H1 (cell line): ENCODE measurements at regions not wholly inside any gene's neighbourhood (a gene's known extent, or its start where the extent isn't known, plus 50 kb on each side); places are given as distances from the start of the nearest gene placed in this dataset.

Experiments used
- CTCF ChIA-PET: fragments of 300-600 bp; sonication (Branson Sonifier 250); formaldehyde crosslinking; loops from one replicate; lab custom pipeline; 2021; ENCODE audit not compliant: partially characterized antibody; lab: Charles Lee
- POLR2A ChIA-PET: fragments of 300-600 bp; sonication (Branson Sonifier 250); formaldehyde crosslinking; loops from one replicate; lab custom pipeline; 2021; ENCODE audit warnings: inconsistent platforms; ENCODE audit not compliant: partially characterized antibody; lab: Charles Lee
- DNase-seq, 2 experiments: peaks; one replicate each; pipeline versions ENCODE4 v3.0.0 to v3.0.0-alpha.2; 2010 to 2022; ENCODE audit warnings: low spot score in 2 of 2, low read depth in 1 of 2, mixed read lengths in 1 of 2
- FAIRE-seq: peaks from 2 replicates; lab custom pipeline; 2011; peaks lifted over from hg19 to GRCh38; lab: Jason Lieb, UNC
- H2AFZ ChIP-seq: 2 replicates; pipeline ENCODE4 v1.8.1; 2012; ENCODE audit warnings: low read length, inconsistent platforms
- H2AK5ac ChIP-seq: 2 replicates; pipeline ENCODE4 v1.6.1; 2013; ENCODE audit warnings: low read depth, low read length
- H2BK120ac ChIP-seq: replicated peaks from 2 replicates; pipeline ENCODE3; 2013; ENCODE audit warnings: low read depth, low read length, inconsistent platforms
- H2BK12ac ChIP-seq: 2 replicates; pipeline ENCODE4 v1.6.1; 2013; ENCODE audit warnings: low read depth, low read length
- H2BK15ac ChIP-seq: 2 replicates; pipeline ENCODE4 v1.6.1; 2013; ENCODE audit warnings: low read length
- H2BK20ac ChIP-seq: 2 replicates; pipeline ENCODE4 v1.6.1; 2013; ENCODE audit warnings: low read length
- H2BK5ac ChIP-seq: 2 replicates; pipeline ENCODE4 v1.6.1; 2013; ENCODE audit warnings: low read depth, low read length
- H3K14ac ChIP-seq: 2 replicates; pipeline ENCODE4 v1.6.1; 2013; ENCODE audit warnings: inconsistent platforms; ENCODE audit not compliant: insufficient read length
- H3K18ac ChIP-seq: 2 replicates; pipeline ENCODE4 v1.6.1; 2013; ENCODE audit warnings: low read length; ENCODE audit errors: extremely low read depth
- H3K23ac ChIP-seq: 2 replicates; pipeline ENCODE4 v1.6.1; 2013; ENCODE audit warnings: inconsistent platforms; ENCODE audit not compliant: insufficient read length
- H3K23me2 ChIP-seq: 2 replicates; pipeline ENCODE4 v1.6.1; 2013; ENCODE audit warnings: low read depth, low read length
- H3K27ac ChIP-seq: 2 replicates; pipeline ENCODE4 v1.6.1; 2011; ENCODE audit warnings: low read depth, low read length, inconsistent platforms
- H3K27me3 ChIP-seq, 4 experiments: replicated peaks in 1 of 4; 1 replicate in 1 of 4; 2 replicates in 3 of 4; pipeline versions ENCODE4 v1.6.1 to v1.8.1; 2011 to 2013; ENCODE audit warnings: low read length in 3 of 4, mild to moderate bottlenecking in 3 of 4, inconsistent platforms in 2 of 4, mixed read lengths in 2 of 4, moderate library complexity in 1 of 4; ENCODE audit not compliant: control insufficient read depth in 3 of 4, insufficient read depth in 3 of 4; ENCODE audit errors: extremely low read depth in 1 of 4
- H3K36me3 ChIP-seq, 4 experiments: 2 replicates each; pipeline versions ENCODE4 v1.6.1 to v1.8.1; 2011 to 2013; ENCODE audit warnings: mild to moderate bottlenecking in 4 of 4, low read length in 3 of 4, moderate library complexity in 2 of 4, control low read depth in 1 of 4, inconsistent platforms in 1 of 4; ENCODE audit not compliant: insufficient read depth in 4 of 4, control insufficient read depth in 2 of 4
- H3K4ac ChIP-seq: replicated peaks from 2 replicates; pipeline ENCODE3; 2013; ENCODE audit warnings: low read length, low read depth, mixed read lengths, inconsistent platforms; ENCODE audit not compliant: insufficient read length
- H3K4me1 ChIP-seq, 4 experiments: replicated peaks in 1 of 4; 1 replicate in 1 of 4; 2 replicates in 3 of 4; pipeline versions ENCODE4 v1.6.1 to v1.8.1; 2011 to 2013; ENCODE audit warnings: low read length in 3 of 4, inconsistent platforms in 2 of 4, mixed read lengths in 1 of 4; ENCODE audit not compliant: insufficient read depth in 4 of 4, control insufficient read depth in 3 of 4
- H3K4me2 ChIP-seq, 2 experiments: 2 replicates each; pipeline versions ENCODE4 v1.6.1 to v1.8.1; 2011 to 2013; ENCODE audit warnings: low read depth in 2 of 2, low read length in 2 of 2, control low read depth in 1 of 2, inconsistent platforms in 1 of 2, mild to moderate bottlenecking in 1 of 2; ENCODE audit not compliant: insufficient read depth in 1 of 2
- H3K4me3 ChIP-seq, 4 experiments: fragments of 200-600, 300-600 bp in 1 of 4; sonication (generic), shearing (Covaris generic), sonication (Bioruptor Twin) in 1 of 4; 2 replicates each; pipeline versions ENCODE4 v1.5.1 to v1.8.1; 2011 to 2016; ENCODE audit warnings: low read length in 4 of 4, low read depth in 3 of 4, control low read depth in 2 of 4, inconsistent platforms in 2 of 4, mild to moderate bottlenecking in 2 of 4, mixed read lengths in 1 of 4, moderate library complexity in 1 of 4; ENCODE audit not compliant: insufficient read depth in 2 of 4; ENCODE audit errors: extremely low read depth in 1 of 4
- H3K56ac ChIP-seq: replicated peaks from 2 replicates; pipeline ENCODE3; 2013; ENCODE audit warnings: low read depth, mild to moderate bottlenecking, mixed read lengths, low read length, inconsistent platforms; ENCODE audit not compliant: insufficient read length
- H3K79me1 ChIP-seq: 2 replicates; pipeline ENCODE4 v1.6.1; 2013; ENCODE audit warnings: low read depth, low read length, control low read depth
- H3K79me2 ChIP-seq, 2 experiments: 2 replicates each; pipeline versions ENCODE4 v1.6.1 to v1.8.1; 2012 to 2013; ENCODE audit warnings: low read length in 2 of 2, mild to moderate bottlenecking in 2 of 2, inconsistent platforms in 1 of 2; ENCODE audit not compliant: insufficient read depth in 2 of 2, control insufficient read depth in 1 of 2
- H3K9ac ChIP-seq, 4 experiments: replicated peaks in 1 of 4; 1 replicate in 1 of 4; 2 replicates in 3 of 4; pipeline versions ENCODE4 v1.6.1 to v1.8.1; 2011 to 2013; ENCODE audit warnings: low read depth in 3 of 4, low read length in 3 of 4, control low read depth in 2 of 4, mild to moderate bottlenecking in 2 of 4, moderate library complexity in 2 of 4, inconsistent platforms in 1 of 4; ENCODE audit errors: extremely low read depth in 1 of 4
- H3K9me3 ChIP-seq, 2 experiments: 2 replicates each; pipeline versions ENCODE4 v1.6.1 to v1.8.1; 2012 to 2013; ENCODE audit warnings: mild to moderate bottlenecking in 2 of 2, moderate library complexity in 2 of 2, control low read depth in 1 of 2, inconsistent platforms in 1 of 2, low read depth in 1 of 2, low read length in 1 of 2, mixed read lengths in 1 of 2; ENCODE audit not compliant: insufficient read depth in 2 of 2
- H4K20me1 ChIP-seq, 2 experiments: replicated peaks in 1 of 2; 2 replicates each; pipeline versions ENCODE3 to v1.8.1; 2011 to 2013; ENCODE audit warnings: inconsistent platforms in 2 of 2, low read length in 2 of 2, mild to moderate bottlenecking in 1 of 2; ENCODE audit not compliant: insufficient read depth in 2 of 2, control insufficient read depth in 1 of 2
- H4K5ac ChIP-seq: 2 replicates; pipeline ENCODE4 v1.6.1; 2013; ENCODE audit warnings: low read length, low read depth, mixed read lengths, inconsistent platforms; ENCODE audit not compliant: insufficient read length
- H4K8ac ChIP-seq: 2 replicates; pipeline ENCODE4 v1.8.0; 2013; ENCODE audit warnings: mild to moderate bottlenecking, moderate library complexity, low read length, inconsistent platforms; ENCODE audit not compliant: insufficient read depth; ENCODE audit errors: extremely low read depth
- H4K91ac ChIP-seq: replicated peaks from 2 replicates; pipeline ENCODE3; 2013; ENCODE audit warnings: low read length, mixed read lengths, inconsistent platforms; ENCODE audit not compliant: insufficient read length
- BACH1 ChIP-seq: IDR thresholded peaks from 2 replicates; pipeline ENCODE4 v1.6.1; 2012; ENCODE audit warnings: low read length, improper control_type of control experiment
- BRCA1 ChIP-seq: IDR thresholded peaks from 2 replicates; pipeline ENCODE4 v1.6.1; 2012; ENCODE audit warnings: low read depth, low read length, improper control_type of control experiment
- CBX8 ChIP-seq: fragments of 300-800, 300-1000 bp; sonication (generic); IDR thresholded peaks from 2 replicates; pipeline ENCODE4 v1.7.1; 2016; ENCODE audit warnings: low read depth, low read length, borderline replicate concordance
- POLR2A ChIP-seq, 2 experiments: IDR thresholded peaks; 1 replicate in 1 of 2; 2 replicates in 1 of 2; pipeline ENCODE4 v1.6.1; 2011; ENCODE audit warnings: low read depth in 2 of 2, low read length in 2 of 2, mild to moderate bottlenecking in 2 of 2; ENCODE audit errors: control extremely low read depth in 1 of 2
- SIRT6 ChIP-seq: IDR thresholded peaks from one replicate; pipeline ENCODE4 v1.7.1; 2012; ENCODE audit warnings: low read length, inconsistent platforms
- SIX5 ChIP-seq: IDR thresholded peaks from 2 replicates; pipeline ENCODE4 v1.6.1; 2011; ENCODE audit warnings: mild to moderate bottlenecking, low read depth, low read length
- SRF ChIP-seq: IDR thresholded peaks from 2 replicates; pipeline ENCODE4 v1.6.1; 2011; ENCODE audit warnings: mild to moderate bottlenecking, low read depth, low read length, moderate library complexity
- WGBS, 2 experiments: shearing (Covaris generic) in 1 of 2; methylation state at CpG; one replicate each; pipeline versions ENCODE4 v1.1.6 to v1.1.7; 2013 to 2015; ENCODE audit warnings: low lambda C conversion rate in 2 of 2, mixed read lengths in 2 of 2, inconsistent platforms in 1 of 2, low coverage in 1 of 2, missing lambda C conversion rate in 1 of 2; ENCODE audit not compliant: insufficient replicate concordance in 2 of 2, insufficient coverage in 1 of 2, insufficient read length in 1 of 2; ENCODE audit errors: extremely low coverage in 1 of 2, missing lambda C conversion rate in 1 of 2; 5-methylcytosine and 5-hydroxymethylcytosine counted together
- TF ChIP-seq, protein P1 (sequence below): IDR thresholded peaks from 2 replicates; pipeline ENCODE4 v1.6.1; 2012; ENCODE audit warnings: inconsistent platforms

DNA sequence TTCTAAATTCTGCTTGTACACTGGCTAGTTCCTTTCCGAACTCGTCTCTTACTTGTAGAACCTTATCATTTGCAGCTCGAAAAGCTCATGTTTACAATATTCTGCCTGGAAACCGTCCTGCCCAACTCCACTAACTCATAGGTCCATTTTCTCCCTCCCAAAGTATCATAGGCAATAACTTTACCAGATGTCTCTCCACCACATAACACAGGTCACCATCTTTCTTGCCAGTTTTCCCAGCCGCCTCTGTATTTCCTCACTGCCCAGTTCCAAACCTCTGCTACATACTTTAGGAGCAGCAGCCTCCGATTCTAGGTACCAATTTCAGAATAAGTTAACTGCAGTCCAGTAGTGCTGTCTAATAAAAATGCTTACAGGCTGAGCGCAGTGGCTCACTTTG, 259.5 kb downstream of the GLI2 start:
- H4K5ac ChIP-seq: no peak overlapping the region
- no peak overlapping the region for H3K4me3 ChIP-seq
- peaks cover 2 to 17% (median 10%) of the 10 kb centered on the region in 4 experiments; a peak in 6 of 8 replicates for H3K36me3 ChIP-seq
- WGBS, 2 experiments: 86% methylated on average over 7 of the region's 7 CpGs; no CpG with 5 or more reads in 1 of the 2 experiments
- no peaks in the 10 kb centered on the region for H3K23me2 ChIP-seq
- H3K14ac ChIP-seq: no peak overlapping the region
- no peaks in the 10 kb centered on the region for H3K27me3 ChIP-seq
- no peak overlapping the region for H3K18ac ChIP-seq
- no peaks in the 10 kb centered on the region for H3K79me2 ChIP-seq
- no peak overlapping the region for H2BK20ac ChIP-seq
- no peak overlapping the region for H2AK5ac ChIP-seq
- H2BK12ac ChIP-seq: no peak overlapping the region
- H2BK5ac ChIP-seq: no peak overlapping the region
- H3K4ac ChIP-seq: no peak overlapping the region
- no peak overlapping the region for H3K4me2 ChIP-seq
- no peak overlapping the region for H3K9ac ChIP-seq
- CTCF ChIA-PET: interaction anchor here (0.9 to 2.0 kb wide), 7 partner anchors 11 to 299 kb away, joined by 3 to 9 read pairs (median 5); no protein-coding TSS in a partner anchor
- H4K20me1 ChIP-seq: peaks cover 0 to 3% of the 10 kb centered on the region in 2 experiments
- no peak overlapping the region for H3K56ac ChIP-seq
- POLR2A ChIA-PET: interaction anchor here (1.5 to 3.5 kb wide), 2 partner anchors 11 to 80 kb away, joined by 4 to 12 read pairs; no protein-coding TSS in a partner anchor
- no peaks in the 10 kb centered on the region; a peak in 1 of 7 replicates for H3K4me1 ChIP-seq
- no peak overlapping the region for H4K8ac ChIP-seq
- TF ChIP-seq SIRT6 (no peak), SIX5 (no peak), BRCA1 (no peak), CBX8 (no peak), SRF (no peak), BACH1 (no peak), POLR2A (IDR thresholded peaks at IDR 0.05; ENCODE audit: control extremely low read depth in 1 of 2, low read depth in 2 of 2, low read length in 2 of 2) (no peak)
- TF ChIP-seq, protein P1, sequence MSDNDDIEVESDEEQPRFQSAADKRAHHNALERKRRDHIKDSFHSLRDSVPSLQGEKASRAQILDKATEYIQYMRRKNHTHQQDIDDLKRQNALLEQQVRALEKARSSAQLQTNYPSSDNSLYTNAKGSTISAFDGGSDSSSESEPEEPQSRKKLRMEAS: no peak
- H3K27ac ChIP-seq: no peak overlapping the region
- H2BK15ac ChIP-seq: no peak overlapping the region
- H4K91ac ChIP-seq: no peak overlapping the region
- no peak overlapping the region for H2AFZ ChIP-seq
- no peak for DNase-seq
- no peaks in the 10 kb centered on the region for H3K79me1 ChIP-seq
- no peaks in the 10 kb centered on the region for H3K9me3 ChIP-seq
- H3K23ac ChIP-seq: no peak overlapping the region
- H2BK120ac ChIP-seq: no peak overlapping the region
- FAIRE-seq: no peak
